ENCODE measurements at regions not wholly inside any gene's neighbourhood (a gene's known extent, or its start where the extent isn't known, plus 50 kb on each side); places are given as distances from the start of the nearest gene placed in this dataset.

DNA sequence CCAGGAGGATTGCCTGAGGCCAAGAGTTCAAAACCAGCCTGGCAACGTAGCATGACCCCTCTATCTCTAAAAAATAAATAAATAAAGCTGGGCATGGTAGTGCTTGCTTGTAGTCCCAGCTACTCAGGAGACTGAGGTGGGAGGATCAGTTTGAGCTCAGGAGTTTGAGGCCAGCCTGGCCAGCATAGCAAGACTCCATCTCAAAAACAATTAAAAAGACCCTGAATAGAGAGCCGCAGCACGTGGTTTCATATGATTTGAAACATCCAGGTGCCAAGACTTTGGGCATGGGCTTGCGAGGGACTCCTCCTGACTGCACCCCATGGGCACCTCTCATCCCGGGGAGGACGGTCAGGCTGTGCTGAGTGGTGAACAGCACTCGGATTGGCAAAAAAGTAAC lies 63.9 kb downstream of the ZIC5 start:
- no peak for TF ChIP-seq CTCF (IDR thresholded peaks at IDR 0.05; ENCODE audit: borderline replicate concordance, extremely low read depth, low read length, poor library complexity, severe bottlenecking)
- TF ChIP-seq EZH2 (IDR thresholded peaks at IDR 0.05; ENCODE audit: borderline replicate concordance, low read depth, low read length, severe bottlenecking), result no peak
